ENCODE measurements at regions not wholly inside any gene's neighbourhood (a gene's known extent, or its start where the extent isn't known, plus 50 kb on each side); places are given as distances from the start of the nearest gene placed in this dataset.
"Not testable (repeated sequence)": the region's sequence is repeated elsewhere in the genome, so short reads cannot be mapped to it uniquely, and the experiment has no call there.

GRCh38 chr15:93943586-93943985, 287.8 kb upstream of the MCTP2 start:
- DNase-seq (ENCODE audit: low spot score), result no peak

- DNase-seq (ENCODE audit: low spot score), result no peak
Observed at GRCh38 chr15:93942269-93942694, 289.1 kb upstream of the MCTP2 start.

DNA sequence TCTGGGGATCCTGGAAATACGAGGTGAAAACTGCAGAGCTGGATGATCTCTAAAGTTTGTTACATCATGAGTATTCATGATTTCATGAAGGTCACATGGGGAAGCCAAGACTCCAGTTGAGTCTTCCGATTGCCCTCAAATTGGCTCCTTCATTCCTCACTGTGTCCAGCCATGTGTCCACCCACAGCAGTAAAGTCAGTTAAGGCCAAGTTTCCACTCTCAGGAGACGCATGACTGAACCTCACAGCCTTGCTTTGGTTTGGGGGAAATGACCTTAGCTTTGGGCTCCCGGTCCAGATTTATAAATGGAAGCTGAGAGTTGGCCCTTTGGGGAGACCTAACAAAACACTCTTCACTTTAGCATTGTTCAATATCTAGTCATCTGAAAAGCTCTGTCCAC, 289.7 kb upstream of the MCTP2 start:
- DNase-seq (ENCODE audit: low spot score), result no peak

- DNase-seq (ENCODE audit: low spot score), result no peak
Observed at GRCh38 chr15:93940226-93940625, 291.1 kb upstream of the MCTP2 start.

- DNase-seq (ENCODE audit: low spot score), result no peak
Observed at GRCh38 chr15:93932164-93932776, 299.1 kb upstream of the MCTP2 start.

DNA sequence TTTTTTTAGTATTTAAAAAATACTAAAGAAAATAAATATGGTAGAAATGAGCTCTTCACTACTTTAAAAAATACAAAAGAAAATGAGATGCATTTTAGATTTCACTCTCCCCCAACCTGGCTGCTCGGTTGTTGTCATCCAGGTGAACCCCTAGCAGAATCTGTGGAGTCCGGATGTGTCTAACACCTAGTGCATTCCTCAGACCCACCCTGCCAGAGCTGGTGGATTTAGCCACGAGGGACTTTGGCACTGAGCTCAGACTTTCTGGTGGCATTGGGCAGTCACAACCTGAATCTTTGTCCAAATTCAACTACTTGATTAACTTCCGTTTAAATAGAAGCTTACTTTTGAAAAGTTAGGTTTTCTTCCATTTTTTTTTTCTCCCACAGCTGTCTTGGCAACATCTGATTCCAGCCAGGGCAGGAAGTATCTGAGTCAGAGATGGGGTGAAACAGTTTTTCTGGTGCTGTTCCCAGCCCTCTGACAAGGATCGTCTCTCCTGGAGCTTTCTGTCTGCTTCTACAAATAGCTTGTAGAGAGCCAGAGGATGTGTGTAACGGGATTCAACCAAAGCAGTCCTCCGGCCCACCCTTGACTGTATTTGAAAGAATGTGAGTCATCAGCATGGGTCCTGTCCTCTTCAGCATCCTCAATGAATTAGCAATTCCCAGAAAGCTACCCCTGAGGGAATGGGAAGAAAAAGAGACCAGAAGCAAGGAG, 301.8 kb upstream of the MCTP2 start:
- DNase-seq (ENCODE audit: low spot score), result no peak

- no peak for DNase-seq (ENCODE audit: low spot score)
Observed at GRCh38 chr15:93920204-93920603, 311.2 kb upstream of the MCTP2 start.

DNA sequence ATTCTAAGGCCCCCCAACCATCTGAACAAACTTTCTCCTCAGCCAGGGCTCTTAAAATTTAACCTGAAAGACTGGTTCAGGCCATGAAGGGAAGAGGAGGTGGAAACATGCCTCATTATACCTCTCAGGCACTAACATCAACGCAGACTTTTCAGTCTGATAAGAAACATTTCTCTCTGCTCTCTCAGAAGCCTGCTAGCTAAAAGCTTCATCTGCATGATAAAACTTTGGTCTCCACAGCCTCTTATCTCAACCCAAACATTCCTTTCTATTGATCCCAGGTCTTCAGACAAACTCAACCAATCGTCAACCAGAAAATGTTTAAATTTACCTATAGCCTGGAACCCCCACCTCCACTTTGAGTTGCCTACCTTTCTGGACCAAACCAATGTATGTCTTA, 312.6 kb upstream of the MCTP2 start:
- not testable (repeated sequence) for DNase-seq (ENCODE audit: low spot score)

DNA sequence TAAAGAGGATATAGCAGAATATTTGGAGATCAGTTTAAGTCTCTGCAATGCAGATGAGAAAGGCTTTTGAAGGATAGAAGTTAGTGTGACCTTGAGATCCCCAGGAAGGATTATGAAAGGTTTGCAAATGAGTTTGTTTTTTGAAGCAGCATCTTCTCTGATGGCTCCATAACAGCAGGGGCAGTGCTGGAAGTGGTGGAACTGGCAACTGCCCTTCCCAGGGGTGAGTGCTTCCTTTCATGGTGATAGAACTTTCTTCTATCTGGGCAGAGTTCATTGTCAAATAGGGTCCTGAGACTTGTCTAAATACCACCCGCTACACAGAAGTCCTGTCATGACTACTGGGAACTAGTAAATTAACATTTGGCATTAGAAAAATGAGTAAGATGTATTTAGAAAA, 314.2 kb upstream of the MCTP2 start:
- DNase-seq (ENCODE audit: low spot score), result no peak

- no peak for DNase-seq (ENCODE audit: low spot score)
Observed at GRCh38 chr15:93913871-93914270, 317.5 kb upstream of the MCTP2 start.

GRCh38 chr15:93913310-93913709, 318.1 kb upstream of the MCTP2 start:
- DNase-seq (ENCODE audit: low spot score), result no peak

GRCh38 chr15:93900476-93901400, 330.6 kb upstream of the MCTP2 start:
- DNase-seq (ENCODE audit: low spot score), result no peak

DNA sequence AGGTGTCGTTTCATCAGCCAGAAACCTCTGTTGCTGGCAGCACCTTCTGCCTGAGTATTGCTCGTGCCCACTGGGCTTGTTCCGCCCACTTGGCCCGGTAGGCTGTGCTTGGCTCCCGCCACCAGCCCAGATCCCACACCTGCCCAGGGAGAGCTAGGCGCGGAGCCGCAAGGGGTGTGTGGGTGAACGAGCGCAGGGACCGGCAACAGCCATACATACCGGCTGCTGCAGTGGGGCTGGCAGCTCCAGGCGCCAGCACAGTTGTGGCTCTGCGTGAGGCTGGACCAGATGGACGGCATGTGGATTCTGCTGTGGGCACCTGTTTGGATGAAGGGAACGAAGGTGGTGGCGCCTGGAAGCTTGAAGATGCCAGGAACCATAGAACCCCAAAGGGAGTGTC, 331.5 kb upstream of the MCTP2 start:
- DNase-seq (ENCODE audit: low spot score), result no peak

- DNase-seq (ENCODE audit: low spot score), result no peak
Observed at GRCh38 chr15:93897377-93897776, 334.0 kb upstream of the MCTP2 start.

GRCh38 chr15:93895976-93896770, 335.2 kb upstream of the MCTP2 start:
- DNase-seq (ENCODE audit: low spot score), result no peak

GRCh38 chr15:93894438-93895036, 336.8 kb upstream of the MCTP2 start:
- DNase-seq (ENCODE audit: low spot score), result no peak

DNA sequence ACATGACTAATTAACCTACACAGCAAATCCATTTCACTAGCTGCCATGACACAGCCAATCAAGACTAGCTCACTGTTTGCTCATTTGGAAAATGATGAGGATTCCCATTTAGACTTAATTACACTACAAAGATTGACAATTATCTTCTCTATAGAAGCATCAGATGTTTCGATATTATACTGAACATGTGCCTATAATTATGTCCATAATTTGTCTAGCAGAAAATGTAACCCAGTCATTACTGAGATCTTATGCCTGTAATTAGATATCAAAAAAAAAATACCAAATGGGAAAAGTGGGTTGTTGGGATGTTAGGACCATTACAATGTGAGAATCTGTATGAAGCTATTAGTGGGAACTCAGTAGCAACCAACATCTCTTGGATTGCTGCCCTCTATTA, 344.2 kb upstream of the MCTP2 start:
- no peak for DNase-seq (ENCODE audit: low spot score)

- no peak for DNase-seq (ENCODE audit: low spot score)
Observed at GRCh38 chr15:93882779-93883178, 348.6 kb upstream of the MCTP2 start.

GRCh38 chr15:93882141-93882540, 349.2 kb upstream of the MCTP2 start:
- no peak for DNase-seq (ENCODE audit: low spot score)

- DNase-seq (ENCODE audit: low spot score), result no peak
Observed at GRCh38 chr15:93881310-93881709, 350.1 kb upstream of the MCTP2 start.

DNA sequence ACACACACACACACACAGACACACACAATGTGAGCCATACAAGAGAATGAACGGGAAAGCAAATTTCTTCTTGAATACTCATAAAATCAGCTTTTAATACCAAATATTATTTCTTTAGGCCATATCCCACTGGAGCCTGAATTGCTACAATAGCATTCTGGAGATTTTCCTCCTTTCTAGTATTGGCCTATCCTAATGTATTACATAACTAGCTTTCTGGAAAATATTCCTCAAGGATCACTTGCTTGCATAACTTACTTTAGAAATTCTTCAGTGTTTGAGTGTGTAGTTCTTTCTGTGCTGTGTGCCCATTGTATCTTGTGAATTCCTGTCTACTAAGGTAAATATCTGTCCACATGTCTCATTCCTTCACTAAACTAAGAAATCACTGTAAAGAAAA, 351.0 kb upstream of the MCTP2 start:
- DNase-seq (ENCODE audit: low spot score), result no peak

DNA sequence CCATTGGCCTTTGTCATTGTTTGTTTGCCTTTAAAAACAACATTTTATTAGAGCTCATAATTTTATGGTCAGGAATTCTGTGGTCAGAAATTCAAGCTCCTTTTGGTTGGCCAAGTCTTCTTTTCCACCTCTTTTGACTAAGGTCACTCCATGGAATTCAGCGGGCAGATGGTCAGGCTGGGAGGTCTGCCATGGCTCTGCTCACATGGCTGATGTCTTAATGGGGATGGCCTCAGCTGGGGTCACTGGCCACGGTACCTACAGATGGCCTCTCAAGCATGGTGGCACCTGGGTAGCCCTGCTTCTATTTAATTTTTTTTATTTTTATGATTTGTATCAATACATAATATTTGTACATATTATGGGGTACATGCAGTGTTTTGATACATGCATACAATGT, 360.8 kb upstream of the MCTP2 start:
- no peak for DNase-seq (ENCODE audit: low spot score)
